ENCODE measurements at regions not wholly inside any gene's neighbourhood (a gene's known extent, or its start where the extent isn't known, plus 50 kb on each side); places are given as distances from the start of the nearest gene placed in this dataset.
"Not testable (repeated sequence)": the region's sequence is repeated elsewhere in the genome, so short reads cannot be mapped to it uniquely, and the experiment has no call there.

- no peak for DNase-seq (ENCODE audit: low read depth)
These were observed 436.7 kb downstream of the DAD1 start for GRCh38 chr14:22152161-22152870.

- DNase-seq (ENCODE audit: low read depth): no peak
These were observed 437.9 kb downstream of the DAD1 start for GRCh38 chr14:22151121-22151520.

DNA sequence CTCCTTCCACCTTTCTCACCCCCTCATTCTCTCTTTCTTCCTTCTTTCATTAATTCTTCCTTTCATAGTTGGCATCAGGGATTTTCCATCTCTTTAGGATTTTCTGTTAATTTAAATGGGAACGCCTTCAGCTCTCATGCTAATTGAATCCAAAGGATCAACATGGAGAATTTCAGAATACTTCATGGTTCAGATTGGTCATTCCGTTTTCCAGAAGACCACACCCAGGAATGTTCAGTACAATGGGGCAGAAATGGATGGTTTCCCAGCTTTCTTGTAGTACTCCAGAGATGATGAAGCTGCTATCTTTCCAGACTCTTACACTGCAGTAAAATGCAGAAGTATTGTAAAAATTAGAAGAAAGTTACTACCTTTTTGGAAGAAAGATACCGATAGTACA is 440.0 kb downstream of the DAD1 start:
- DNase-seq (ENCODE audit: low read depth): no peak

GRCh38 chr14:22147716-22148115 is 441.3 kb downstream of the DAD1 start:
- no peak for DNase-seq (ENCODE audit: low read depth)

DNA sequence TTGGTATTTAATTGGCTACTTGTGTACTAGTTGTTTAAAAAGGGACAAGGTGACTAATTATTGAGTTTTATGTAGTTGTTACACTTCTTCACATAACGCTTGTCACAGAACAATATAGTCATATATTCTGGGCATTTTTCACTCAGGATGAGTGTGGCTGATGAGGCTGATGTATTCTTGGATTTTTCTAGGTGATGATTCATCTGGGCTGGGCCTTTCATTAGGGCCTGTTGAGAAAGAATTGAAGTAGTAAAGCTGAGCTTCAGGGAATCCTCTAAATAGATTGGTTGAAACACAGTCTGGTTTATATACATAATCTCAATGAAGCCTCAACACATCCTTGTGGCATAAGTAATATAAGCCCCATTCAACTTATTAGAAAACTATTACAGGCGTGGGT is 445.7 kb downstream of the DAD1 start:
- DNase-seq (ENCODE audit: low read depth): no peak

- DNase-seq (ENCODE audit: low read depth): no peak
These were observed 448.4 kb downstream of the DAD1 start for GRCh38 chr14:22140633-22141032.

GRCh38 chr14:22131749-22132476 is 457.1 kb downstream of the DAD1 start:
- no peak for DNase-seq (ENCODE audit: low read depth)

- no peak for DNase-seq (ENCODE audit: low read depth)
These were observed 450.5 kb upstream of the OR4E1 start for GRCh38 chr14:22124073-22124613.

- no peak for DNase-seq (ENCODE audit: low read depth)
These were observed 449.4 kb upstream of the OR4E1 start for GRCh38 chr14:22122829-22123560.

- no peak for DNase-seq (ENCODE audit: low read depth)
These were observed 448.7 kb upstream of the OR4E1 start for GRCh38 chr14:22122227-22122818.

DNA sequence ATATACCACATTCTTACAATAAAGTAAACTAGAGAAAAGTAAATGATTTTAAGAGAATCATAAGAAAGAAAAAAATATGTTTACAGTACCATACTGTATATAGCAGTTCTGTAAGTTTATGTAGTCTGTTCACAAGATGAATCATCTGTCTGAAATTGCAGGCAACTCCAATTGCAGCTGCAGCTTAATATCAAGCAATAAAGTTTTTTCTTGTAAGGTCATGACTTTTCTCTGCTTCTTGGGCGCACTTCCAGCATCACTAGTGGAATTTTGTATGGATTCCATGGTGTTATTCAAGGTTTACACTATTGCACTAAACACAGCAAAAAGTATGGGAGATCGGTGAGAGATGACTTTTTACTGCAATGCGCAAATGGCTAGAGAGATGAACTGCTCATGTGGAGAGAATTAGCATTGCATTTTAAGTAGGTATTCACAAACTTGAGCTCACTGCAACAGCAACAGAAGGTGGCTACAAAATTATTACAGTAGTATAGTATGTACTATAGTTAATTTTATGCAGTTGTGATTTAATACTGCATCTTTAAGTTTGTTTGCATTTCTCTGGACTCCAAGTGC is 445.4 kb upstream of the OR4E1 start:
- DNase-seq (ENCODE audit: low read depth): no peak

DNA sequence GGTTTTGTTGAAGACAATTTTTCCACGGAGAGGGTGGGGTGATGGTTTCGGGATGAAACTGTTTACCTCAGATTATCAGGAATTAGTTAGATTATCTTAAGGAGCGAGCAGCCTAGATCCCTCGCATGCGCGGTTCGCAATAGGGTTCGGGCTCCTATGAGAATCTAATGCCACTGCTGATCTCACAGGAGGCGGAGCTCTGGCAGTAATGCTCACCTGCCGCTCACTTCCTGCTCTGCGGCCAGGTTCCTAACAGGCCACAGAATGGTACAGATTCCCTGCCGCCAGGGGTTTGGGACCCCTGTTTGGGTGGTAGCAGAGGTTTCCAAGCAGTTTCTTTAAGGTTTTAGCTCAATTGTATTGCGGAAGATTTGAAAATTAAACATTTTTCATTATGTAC is 439.8 kb upstream of the OR4E1 start:
- no peak for DNase-seq (ENCODE audit: low read depth)

- no peak for DNase-seq (ENCODE audit: low read depth)
These were observed 438.4 kb upstream of the OR4E1 start for GRCh38 chr14:22112004-22112403.

DNA sequence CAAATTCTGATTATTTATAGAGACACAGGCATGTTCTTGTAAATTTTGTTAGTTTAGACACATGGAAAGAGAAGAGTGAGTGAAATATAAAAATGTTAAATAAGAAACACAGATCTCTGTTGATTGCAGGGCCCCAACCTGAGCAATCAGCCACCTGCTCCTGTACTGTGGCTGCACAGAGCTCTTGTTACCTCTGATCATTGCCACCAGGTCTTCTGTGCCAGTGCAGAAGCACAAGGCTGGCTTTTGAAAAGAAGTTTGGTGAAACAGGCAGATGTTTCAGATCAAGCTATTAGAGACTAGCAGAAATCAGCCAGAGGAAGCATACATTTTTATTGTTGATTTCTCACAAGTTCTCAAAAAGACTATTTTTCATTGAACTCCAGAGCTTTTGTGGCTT is 434.1 kb upstream of the OR4E1 start:
- no peak for DNase-seq (ENCODE audit: low read depth)

DNA sequence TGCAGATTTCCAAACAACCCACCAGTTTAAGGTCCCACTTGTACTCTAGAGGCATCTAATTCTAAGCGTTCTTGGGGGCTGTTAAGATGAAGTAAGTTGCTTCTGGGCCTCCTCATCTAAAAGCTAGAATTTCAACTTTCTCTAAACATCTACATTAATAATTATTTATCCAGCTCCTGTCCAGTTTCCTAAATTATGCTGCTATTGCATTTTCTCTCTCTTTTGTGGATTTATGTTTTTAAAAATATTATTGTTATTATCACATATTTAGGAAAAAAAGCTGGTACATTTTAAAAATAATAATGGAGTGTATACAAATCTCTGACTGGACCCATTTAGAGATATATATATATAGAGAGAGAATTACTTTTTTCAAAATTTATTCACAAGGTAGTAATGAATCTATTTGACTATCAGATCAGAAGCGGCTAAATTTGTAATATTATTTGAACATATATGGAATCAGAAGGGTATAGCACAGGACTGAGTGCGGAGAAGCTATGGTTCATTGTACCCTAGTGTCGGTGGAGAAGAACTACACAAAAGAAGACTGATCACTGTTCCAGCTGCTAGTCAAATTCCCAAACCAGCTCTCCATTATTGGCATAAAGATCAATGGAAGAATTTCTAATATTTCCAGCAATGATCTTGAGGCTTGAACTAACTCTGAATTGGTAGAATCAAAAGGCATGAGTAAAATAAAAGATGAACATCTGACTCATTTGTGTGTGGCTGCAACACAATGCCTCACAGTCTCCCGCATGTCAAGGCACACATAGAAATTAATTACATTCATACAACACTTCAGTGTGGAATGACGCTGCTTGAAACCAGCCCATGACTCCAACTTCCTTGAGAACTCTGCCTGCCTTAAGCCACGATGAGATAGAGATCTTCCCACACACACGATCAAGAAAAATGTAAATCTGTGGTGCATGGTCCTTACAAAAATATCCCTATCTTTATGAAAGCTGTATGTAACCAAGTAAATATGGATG is 433.4 kb upstream of the OR4E1 start:
- DNase-seq (ENCODE audit: low read depth): no peak

DNA sequence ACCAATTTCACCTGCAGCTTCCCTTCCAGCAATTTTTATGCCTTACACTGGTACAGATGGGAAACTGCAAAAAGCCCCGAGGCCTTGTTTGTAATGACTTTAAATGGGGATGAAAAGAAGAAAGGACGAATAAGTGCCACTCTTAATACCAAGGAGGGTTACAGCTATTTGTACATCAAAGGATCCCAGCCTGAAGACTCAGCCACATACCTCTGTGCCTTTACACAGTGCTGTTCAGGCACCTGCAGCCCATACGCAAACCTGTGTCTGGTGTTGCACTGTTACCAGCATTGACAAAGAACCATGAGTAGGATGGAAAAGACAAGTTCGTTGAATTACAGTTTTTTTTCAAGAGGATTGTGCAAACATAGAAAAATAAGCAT is 432.0 kb upstream of the OR4E1 start:
- no peak for DNase-seq (ENCODE audit: low read depth)

- no peak for DNase-seq (ENCODE audit: low read depth)
These were observed 431.5 kb upstream of the OR4E1 start for GRCh38 chr14:22105006-22105623.

DNA sequence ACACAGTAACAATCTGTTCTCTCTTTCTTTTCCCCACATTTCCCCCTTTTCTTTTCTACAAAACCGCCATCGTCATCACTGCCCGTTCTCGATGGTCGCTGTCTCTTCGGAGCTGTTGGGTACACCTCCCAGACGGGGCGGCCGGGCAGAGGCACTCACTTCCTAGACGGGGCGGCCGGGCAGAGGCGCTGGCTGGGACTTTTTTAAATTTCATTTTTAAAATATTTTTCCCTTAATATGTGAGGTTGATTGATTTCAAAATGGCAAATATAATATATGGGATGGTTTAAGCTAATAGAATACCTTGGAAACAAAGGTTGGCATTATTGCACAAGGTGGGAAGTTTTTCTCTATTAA is 427.1 kb upstream of the OR4E1 start:
- not testable (repeated sequence) for DNase-seq (ENCODE audit: low read depth)

DNA sequence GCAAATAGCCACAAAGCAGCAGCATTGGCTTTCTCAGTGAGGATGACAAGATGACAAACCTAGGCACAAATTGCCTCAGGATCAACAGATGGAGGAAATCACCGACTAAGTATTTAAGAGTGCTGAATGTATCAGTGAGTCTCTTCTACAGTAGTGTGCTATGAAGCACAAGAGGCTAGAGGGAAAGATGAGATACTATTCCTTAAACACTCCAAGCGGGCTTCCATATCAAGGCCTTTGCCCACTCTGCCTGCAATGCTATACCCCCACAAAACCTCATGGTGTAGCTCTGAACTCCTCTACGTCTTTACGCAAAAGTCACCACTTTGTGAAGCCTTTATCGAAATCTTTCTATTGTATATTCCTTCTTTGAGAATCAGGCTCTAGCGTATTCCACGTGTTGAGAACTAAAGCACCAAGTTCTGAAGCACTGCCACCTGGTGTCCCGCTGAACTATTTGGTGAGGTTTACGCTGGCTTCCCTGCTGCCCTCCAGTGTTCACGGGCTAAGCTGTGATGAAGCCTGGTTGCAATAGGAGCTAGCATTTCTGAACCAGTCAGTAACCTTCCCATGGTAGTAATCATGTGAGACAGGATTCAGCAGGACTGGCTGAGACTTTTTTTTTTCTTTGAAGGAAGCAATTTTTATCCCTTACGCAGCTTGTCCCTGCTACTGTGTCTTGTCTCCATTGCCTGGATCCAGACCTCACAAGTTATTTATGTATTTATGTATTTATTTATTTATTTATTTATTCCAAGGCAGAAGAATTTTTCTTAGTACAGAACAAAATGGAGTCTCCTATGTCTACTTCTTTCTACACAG is 426.5 kb upstream of the OR4E1 start:
- peak; percentile 16 for DNase-seq (ENCODE audit: low read depth)

- no peak for DNase-seq (ENCODE audit: low read depth)
These were observed 424.8 kb upstream of the OR4E1 start for GRCh38 chr14:22098435-22098834.

All from stimulated activated CD8-positive, alpha-beta memory T cell treated with anti-CD3 and anti-CD28 coated beads, Interleukin-12 subunit alpha, Interleukin-12 subunit beta, amount 100 ng/mL, for 4 hours (primary cell).